ENCODE measurements at regions not wholly inside any gene's neighbourhood (a gene's known extent, or its start where the extent isn't known, plus 50 kb on each side); places are given as distances from the start of the nearest gene placed in this dataset.

DNA sequence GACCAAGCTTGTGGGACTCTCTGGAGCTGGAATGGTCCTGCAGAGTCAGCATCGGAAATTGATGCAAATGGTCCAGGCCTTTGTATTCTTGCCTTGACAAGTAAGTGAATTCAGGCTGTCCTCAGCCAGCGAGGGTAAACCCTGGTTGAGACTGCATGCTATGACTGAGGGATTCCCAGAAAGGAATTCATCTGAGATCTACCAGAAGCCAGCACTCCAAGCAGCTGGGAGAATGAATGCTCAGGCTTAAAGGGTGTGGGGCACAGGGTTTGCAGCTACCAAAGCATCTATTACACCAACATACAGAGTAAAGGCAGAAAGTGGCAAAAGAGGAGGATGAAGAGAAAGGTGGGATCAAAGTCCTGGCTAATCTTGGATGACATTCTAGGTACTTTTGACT lies 257.0 kb upstream of the LYPLAL1 start:
- CTCF ChIA-PET, result interaction anchor here (0.7 to 1.6 kb wide), 3 partner anchors 12 to 83 kb away, joined by 3 to 6 read pairs (median 3); no protein-coding TSS in a partner anchor
- TF ChIP-seq, protein P1, sequence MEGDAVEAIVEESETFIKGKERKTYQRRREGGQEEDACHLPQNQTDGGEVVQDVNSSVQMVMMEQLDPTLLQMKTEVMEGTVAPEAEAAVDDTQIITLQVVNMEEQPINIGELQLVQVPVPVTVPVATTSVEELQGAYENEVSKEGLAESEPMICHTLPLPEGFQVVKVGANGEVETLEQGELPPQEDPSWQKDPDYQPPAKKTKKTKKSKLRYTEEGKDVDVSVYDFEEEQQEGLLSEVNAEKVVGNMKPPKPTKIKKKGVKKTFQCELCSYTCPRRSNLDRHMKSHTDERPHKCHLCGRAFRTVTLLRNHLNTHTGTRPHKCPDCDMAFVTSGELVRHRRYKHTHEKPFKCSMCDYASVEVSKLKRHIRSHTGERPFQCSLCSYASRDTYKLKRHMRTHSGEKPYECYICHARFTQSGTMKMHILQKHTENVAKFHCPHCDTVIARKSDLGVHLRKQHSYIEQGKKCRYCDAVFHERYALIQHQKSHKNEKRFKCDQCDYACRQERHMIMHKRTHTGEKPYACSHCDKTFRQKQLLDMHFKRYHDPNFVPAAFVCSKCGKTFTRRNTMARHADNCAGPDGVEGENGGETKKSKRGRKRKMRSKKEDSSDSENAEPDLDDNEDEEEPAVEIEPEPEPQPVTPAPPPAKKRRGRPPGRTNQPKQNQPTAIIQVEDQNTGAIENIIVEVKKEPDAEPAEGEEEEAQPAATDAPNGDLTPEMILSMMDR (IDR thresholded peaks at IDR 0.05; ENCODE audit: control extremely low read depth, extremely low read depth, low read depth, missing control alignments), result no peak
- POLR2A ChIA-PET, result no interaction called here
- DNase-seq (ENCODE audit: extremely low spot score), result no peak

DNA sequence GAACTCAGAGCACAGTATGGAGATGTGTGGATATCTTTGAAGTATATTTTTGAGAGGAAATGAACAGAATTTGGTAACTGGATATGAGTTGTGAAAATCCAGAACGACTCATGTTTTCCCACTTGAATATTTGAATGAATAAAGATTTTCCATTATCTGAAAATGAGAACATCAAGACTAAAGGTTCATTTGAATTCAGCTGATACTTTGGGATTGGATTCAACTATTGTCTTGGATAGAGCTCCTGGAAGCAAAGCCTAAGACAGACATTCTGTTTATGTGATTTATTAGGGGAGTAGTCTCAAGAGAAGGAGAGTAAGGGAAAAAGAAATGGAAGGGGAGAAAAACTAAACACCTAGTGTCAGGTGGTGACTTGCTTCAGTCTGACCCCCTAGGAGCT lies 256.0 kb upstream of the LYPLAL1 start:
- TF ChIP-seq, protein P1 (IDR thresholded peaks at IDR 0.05; ENCODE audit: control extremely low read depth, extremely low read depth, low read depth, missing control alignments), result no peak
- POLR2A ChIA-PET, result no interaction called here
- no peak for DNase-seq (ENCODE audit: extremely low spot score)
- CTCF ChIA-PET, result interaction anchor here (0.9 to 1.6 kb wide), 2 partner anchors 11 to 25 kb away, joined by 3 to 6 read pairs; no protein-coding TSS in a partner anchor

DNA sequence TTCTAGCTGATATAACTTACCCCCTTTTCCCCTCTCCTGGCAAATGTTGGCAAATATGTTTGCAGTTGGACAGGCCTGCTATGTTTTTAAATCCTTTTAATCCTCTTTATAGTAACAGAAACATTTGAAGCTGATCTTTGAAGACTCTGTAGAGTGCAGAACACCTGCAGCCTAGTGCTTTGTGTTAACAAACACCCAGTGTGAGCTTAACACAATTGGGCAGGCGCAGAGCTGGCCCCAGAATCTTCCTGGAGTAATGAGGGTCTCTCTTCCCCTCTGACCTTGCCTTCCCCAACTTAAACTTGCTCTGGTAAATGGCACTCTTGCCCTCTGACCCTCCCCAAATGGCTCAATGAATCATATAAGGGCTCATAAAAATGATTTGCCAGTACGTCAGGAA lies 247.9 kb upstream of the LYPLAL1 start:
- no peak for DNase-seq (ENCODE audit: extremely low spot score)
- TF ChIP-seq, protein P1 (IDR thresholded peaks at IDR 0.05; ENCODE audit: control extremely low read depth, extremely low read depth, low read depth, missing control alignments), result no peak
- POLR2A ChIA-PET, result no interaction called here
- CTCF ChIA-PET, result interaction anchor here (0.8 to 1.0 kb wide), 2 partner anchors 10 to 12 kb away, joined by 3 read pairs; no protein-coding TSS in a partner anchor

DNA sequence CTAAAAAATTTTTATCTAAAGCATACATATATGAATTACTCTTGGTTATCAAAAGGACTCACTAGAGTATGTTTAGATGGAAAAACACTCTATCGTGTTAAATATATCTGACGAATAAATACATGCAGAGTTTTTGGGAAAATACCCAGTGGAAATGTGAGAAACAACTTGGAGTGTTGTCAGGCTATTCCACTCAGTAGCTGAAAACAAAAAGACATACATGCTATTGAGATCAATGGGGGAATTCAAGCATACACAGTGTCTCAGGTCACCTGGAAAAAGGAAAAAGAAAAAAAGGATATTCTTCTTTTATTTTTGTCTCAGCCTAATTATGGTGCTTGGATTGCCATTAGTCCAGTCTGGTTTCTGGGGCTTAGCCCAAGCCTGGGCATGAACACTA lies 247.0 kb upstream of the LYPLAL1 start:
- TF ChIP-seq, protein P1 (IDR thresholded peaks at IDR 0.05; ENCODE audit: control extremely low read depth, extremely low read depth, low read depth, missing control alignments), result no peak
- ChIA-PET POLR2A (no interaction called here), CTCF (no interaction called here)
- DNase-seq (ENCODE audit: extremely low spot score), result no peak

DNA sequence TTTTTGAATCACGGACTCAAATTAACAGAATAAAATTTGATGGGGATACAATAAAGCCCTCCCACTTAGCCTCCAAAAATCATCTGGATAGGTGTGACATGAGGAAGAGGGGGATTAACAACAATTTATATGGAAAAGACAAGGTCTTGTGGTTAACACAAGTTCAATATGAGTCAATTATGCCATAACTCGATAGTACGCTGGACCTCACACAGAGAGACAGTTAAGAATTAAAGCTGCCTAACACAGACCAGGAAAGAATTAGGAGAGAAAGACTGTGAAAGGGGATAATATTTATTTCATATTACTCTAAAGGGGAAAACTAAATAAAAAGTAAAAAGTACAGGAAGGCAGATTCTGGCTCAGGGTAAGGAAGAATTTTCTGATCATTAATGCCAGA lies 243.7 kb upstream of the LYPLAL1 start:
- ChIA-PET CTCF (interaction anchor here (2.2 kb wide), 1 partner anchor 12 kb away, joined by 6 read pairs; no protein-coding TSS in a partner anchor), POLR2A (no interaction called here)
- TF ChIP-seq, protein P1 (IDR thresholded peaks at IDR 0.05; ENCODE audit: control extremely low read depth, extremely low read depth, low read depth, missing control alignments), result no peak
- DNase-seq (ENCODE audit: extremely low spot score), result no peak

DNA sequence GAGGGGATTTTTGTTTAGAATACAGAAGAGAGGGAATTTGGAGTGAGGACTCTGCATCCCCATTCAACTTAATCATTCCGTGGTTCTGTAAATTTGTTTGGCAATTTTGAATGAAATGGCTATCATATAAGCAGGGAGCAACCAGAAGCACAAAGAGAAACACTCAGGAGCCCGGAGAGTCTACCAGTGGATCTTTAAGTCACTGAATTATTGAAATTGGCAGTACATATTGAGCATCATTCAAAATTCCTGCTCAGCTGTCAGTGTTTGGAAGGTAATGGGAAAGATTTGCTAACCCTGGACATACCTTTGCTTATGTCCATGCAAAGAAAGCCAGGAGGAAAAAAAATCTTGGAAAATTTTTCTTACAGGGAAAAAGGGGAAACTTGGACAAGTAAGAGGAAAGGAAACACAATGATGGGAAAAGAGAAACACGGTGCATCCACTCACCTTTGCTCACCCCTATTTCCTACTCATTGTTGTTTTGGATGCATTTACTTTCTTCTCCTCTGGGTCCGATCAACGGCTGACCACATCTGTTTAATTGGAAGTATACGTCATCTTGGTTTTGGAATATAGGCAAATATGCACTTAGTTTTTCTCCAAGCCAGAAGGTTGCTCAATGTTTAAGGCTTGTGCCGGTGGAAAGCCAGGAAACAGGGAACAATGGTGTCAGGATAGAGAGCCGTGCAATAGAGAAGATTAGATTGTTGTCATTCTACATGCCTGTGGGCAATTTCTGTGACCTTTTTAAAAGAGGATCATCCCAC lies 243.0 kb upstream of the LYPLAL1 start:
- TF ChIP-seq, protein P1 (IDR thresholded peaks at IDR 0.05; ENCODE audit: control extremely low read depth, extremely low read depth, low read depth, missing control alignments), result no peak
- POLR2A ChIA-PET, result no interaction called here
- CTCF ChIA-PET, result no interaction called here
- DNase-seq (ENCODE audit: extremely low spot score), result no peak

Data from GM10248 (cell line).